ENCODE measurements at regions not wholly inside any gene's neighbourhood (a gene's known extent, or its start where the extent isn't known, plus 50 kb on each side); places are given as distances from the start of the nearest gene placed in this dataset.

DNA sequence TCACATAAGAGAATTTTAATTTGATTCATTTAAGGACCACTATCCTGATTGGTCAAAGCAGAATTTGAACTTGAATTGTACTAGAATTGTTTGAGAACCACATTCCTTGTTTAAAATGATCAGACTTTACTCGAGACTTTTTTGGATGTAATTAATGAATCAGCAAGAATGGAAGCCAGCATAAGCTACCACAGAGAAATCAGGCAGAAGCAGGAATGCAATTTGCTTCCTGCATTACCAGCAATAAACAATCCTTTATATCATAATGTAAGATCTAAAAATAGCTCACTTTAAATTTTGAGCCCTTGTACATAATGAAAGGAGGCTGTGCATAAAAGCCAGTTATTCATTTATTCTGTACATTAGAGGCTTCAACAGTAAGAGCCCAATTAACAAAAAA lies 119.8 kb upstream of the BACE2 start:
- no peak for ATAC-seq (ENCODE audit: low read depth)
- Histone ChIP-seq H3K27ac (ENCODE audit: insufficient read depth, low read length) (no peak overlapping the region), H3K56ac (ENCODE audit: extremely low read depth, insufficient read depth, low read length) (no peak overlapping the region), H3K36me3 (ENCODE audit: control insufficient read depth, insufficient read depth, low read length) (no peaks in the 10 kb centered on the region), H2BK120ac (ENCODE audit: low read depth, low read length) (no peak overlapping the region), H3K4me2 (ENCODE audit: low read depth, low read length) (no peak overlapping the region), H3K18ac (ENCODE audit: low read depth, low read length) (no peak overlapping the region), H3K4ac (ENCODE audit: low read depth, low read length) (no peak overlapping the region), H2BK20ac (ENCODE audit: low read depth, low read length) (no peak overlapping the region), H3K4me3 (ENCODE audit: insufficient read depth, low read depth, low read length) (no peak overlapping the region), H2AFZ (replicated peaks; ENCODE audit: low read length, poor library complexity) (no peak overlapping the region), H3K9me3 (ENCODE audit: control insufficient read depth, insufficient read depth, low read length) (peaks cover 26% of the 10 kb centered on the region), H2AK5ac (ENCODE audit: low read depth, low read length) (no peak overlapping the region), H2BK15ac (ENCODE audit: low read depth, low read length) (no peak overlapping the region), H3K23ac (ENCODE audit: low read depth, low read length) (no peak overlapping the region), H4K91ac (ENCODE audit: insufficient read depth, low read depth, low read length) (no peak overlapping the region), H3K14ac (replicated peaks; ENCODE audit: low read depth, low read length) (no peak overlapping the region), H3K9ac (ENCODE audit: low read depth, low read length) (no peak overlapping the region), H4K20me1 (ENCODE audit: insufficient read depth, low read length) (no peaks in the 10 kb centered on the region), H3K4me1 (ENCODE audit: control insufficient read depth, insufficient read depth, low read length) (no peaks in the 10 kb centered on the region), H3K9me1 (ENCODE audit: insufficient read depth, low read length) (no peaks in the 10 kb centered on the region), H4K5ac (ENCODE audit: low read depth, low read length) (no peak overlapping the region), H3K79me1 (ENCODE audit: low read depth in 1 of 2, low read length in 2 of 2) (no peaks in the 10 kb centered on the region), H4K8ac (ENCODE audit: low read depth in 2 of 2, low read length in 2 of 2) (no peak overlapping the region), H3K27me3 (ENCODE audit: control insufficient read depth, insufficient read depth, low read length) (no peaks in the 10 kb centered on the region), H2AK9ac (replicated peaks; ENCODE audit: low read depth, low read length, poor library complexity) (no peak overlapping the region), H2BK5ac (ENCODE audit: low read depth, low read length, poor library complexity, severe bottlenecking) (no peak overlapping the region)
- dilution Hi-C loops (cut with HindIII; ENCODE audit: low sequenced_read_pairs, unreplicated experiment): no loop called here
- BruUV-seq (replicated peaks): no TSS peak
- no peak for DNase-seq
- CTCF ChIA-PET: no interaction called here
- in situ Hi-C loops (cut with MboI; ENCODE audit: low sequenced_read_pairs): no loop called here
- intact Hi-C loops (cut with micrococcal nuclease): no loop called here
- WGBS, 2 experiments (ENCODE audit: extremely low coverage in 2 of 2, insufficient read length in 1 of 2): no CpG with 5 or more reads among the region's 1 CpG
- no peak for TF ChIP-seq RAD21 (IDR thresholded peaks at IDR 0.05; ENCODE audit: low read length)
- TF ChIP-seq MAFK (IDR thresholded peaks at IDR 0.05; ENCODE audit: low read depth, low read length): no peak
- TF ChIP-seq, protein P1, sequence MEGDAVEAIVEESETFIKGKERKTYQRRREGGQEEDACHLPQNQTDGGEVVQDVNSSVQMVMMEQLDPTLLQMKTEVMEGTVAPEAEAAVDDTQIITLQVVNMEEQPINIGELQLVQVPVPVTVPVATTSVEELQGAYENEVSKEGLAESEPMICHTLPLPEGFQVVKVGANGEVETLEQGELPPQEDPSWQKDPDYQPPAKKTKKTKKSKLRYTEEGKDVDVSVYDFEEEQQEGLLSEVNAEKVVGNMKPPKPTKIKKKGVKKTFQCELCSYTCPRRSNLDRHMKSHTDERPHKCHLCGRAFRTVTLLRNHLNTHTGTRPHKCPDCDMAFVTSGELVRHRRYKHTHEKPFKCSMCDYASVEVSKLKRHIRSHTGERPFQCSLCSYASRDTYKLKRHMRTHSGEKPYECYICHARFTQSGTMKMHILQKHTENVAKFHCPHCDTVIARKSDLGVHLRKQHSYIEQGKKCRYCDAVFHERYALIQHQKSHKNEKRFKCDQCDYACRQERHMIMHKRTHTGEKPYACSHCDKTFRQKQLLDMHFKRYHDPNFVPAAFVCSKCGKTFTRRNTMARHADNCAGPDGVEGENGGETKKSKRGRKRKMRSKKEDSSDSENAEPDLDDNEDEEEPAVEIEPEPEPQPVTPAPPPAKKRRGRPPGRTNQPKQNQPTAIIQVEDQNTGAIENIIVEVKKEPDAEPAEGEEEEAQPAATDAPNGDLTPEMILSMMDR (conservative IDR thresholded peaks at IDR 0.05; ENCODE audit: low read depth, low read length): no peak
- no peak for TF ChIP-seq NFE2L2 (IDR thresholded peaks at IDR 0.05; ENCODE audit: low read depth, low read length)
- no peak for TF ChIP-seq MXI1 (IDR thresholded peaks at IDR 0.05; ENCODE audit: borderline replicate concordance, low read depth, low read length)
- no peak for TF ChIP-seq SMC3 (IDR thresholded peaks at IDR 0.05; ENCODE audit: low read depth, low read length)
- TF ChIP-seq RCOR1 (IDR thresholded peaks at IDR 0.05; ENCODE audit: insufficient replicate concordance, low read length): no peak
- no peak for TF ChIP-seq CEBPB (IDR thresholded peaks at IDR 0.05; ENCODE audit: low read depth, low read length)
- TF ChIP-seq CHD1 (IDR thresholded peaks at IDR 0.05; ENCODE audit: low read depth, low read length): no peak
- TF ChIP-seq, protein P2, sequence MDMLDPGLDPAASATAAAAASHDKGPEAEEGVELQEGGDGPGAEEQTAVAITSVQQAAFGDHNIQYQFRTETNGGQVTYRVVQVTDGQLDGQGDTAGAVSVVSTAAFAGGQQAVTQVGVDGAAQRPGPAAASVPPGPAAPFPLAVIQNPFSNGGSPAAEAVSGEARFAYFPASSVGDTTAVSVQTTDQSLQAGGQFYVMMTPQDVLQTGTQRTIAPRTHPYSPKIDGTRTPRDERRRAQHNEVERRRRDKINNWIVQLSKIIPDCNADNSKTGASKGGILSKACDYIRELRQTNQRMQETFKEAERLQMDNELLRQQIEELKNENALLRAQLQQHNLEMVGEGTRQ (IDR thresholded peaks at IDR 0.05; ENCODE audit: low read depth, low read length): no peak
- TF ChIP-seq MAZ (IDR thresholded peaks at IDR 0.05; ENCODE audit: borderline replicate concordance, low read depth, low read length): no peak
- POLR2A ChIA-PET (ENCODE audit: unreplicated experiment): no interaction called here
